ENCODE measurements at regions not wholly inside any gene's neighbourhood (a gene's known extent, or its start where the extent isn't known, plus 50 kb on each side); places are given as distances from the start of the nearest gene placed in this dataset.

DNA sequence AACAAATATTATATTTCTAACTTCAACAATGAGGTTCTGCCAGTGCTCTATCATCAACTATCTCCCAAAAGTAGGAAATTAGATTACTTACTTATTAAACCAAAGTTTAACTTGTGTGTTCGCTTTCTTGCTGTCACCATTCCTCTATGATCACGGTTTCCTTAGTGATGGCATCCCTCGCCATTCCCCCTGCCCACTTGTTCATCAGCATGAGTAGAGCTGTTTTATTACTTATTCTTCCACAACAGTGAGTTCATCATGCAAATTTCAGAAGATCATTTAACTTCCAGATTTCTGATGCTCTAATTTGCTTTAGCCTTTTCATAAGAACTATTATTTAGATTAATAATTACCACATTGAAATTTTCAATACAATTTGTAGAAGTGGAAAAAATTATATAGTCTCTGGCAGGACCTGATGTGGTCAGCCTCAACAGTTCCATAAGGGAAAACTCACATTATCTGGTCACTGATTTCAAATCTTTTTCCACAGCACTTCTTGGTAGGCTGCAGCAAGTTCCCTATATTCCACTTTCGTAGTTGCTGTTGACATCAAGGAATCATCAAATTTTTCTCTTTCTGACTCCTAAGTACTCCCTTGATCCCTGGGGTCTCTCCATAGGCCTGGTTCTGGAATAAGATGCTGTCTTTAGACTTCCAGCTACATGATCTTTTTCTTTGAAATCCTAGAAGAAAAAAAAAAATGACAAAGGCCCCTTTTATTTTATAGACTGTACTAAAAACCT lies 174.6 kb downstream of the RASSF9 start:
- no peaks in the 10 kb centered on the region for H3K4me1 ChIP-seq (ENCODE audit: control insufficient read depth in 3 of 3, insufficient read depth in 3 of 3, low read length in 3 of 3)
- no peaks in the 10 kb centered on the region for H3K27me3 ChIP-seq (ENCODE audit: control insufficient read depth in 3 of 3, insufficient read depth in 3 of 3, low read length in 3 of 3)
- H3K4me3 ChIP-seq (ENCODE audit: low read length in 3 of 3), result no peak overlapping the region
- H3K36me3 ChIP-seq (ENCODE audit: control insufficient read depth in 3 of 3, insufficient read depth in 3 of 3, low read length in 3 of 3), result no peaks in the 10 kb centered on the region
- H3K27ac ChIP-seq (ENCODE audit: low read depth, low read length), result no peak overlapping the region
- H3K9me3 ChIP-seq (ENCODE audit: control insufficient read depth in 3 of 3, low read length in 3 of 3), result peaks cover 0 to 2% (median 0%) of the 10 kb centered on the region in 3 donors
- H3K9ac ChIP-seq (ENCODE audit: low read depth in 1 of 3, low read length in 3 of 3), result no peak overlapping the region

DNA sequence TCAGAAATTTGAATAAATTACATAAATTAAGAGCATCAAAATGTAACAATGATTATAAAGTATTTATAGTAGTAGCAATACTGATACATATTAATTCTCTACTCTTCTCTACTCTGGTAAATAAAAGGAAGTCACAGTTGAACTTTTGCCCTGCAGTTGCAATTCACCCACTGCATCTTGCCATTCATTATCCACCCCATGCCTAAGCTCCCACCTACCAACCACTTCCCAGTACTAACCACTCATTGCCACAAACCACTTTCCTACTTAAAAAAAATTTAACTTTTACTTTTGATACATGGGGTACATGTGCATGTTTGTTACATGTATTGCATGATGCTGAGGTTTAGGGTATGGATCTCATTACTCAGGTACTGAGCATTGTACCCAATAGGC lies 174.0 kb downstream of the RASSF9 start:
- no peak overlapping the region for H3K27ac ChIP-seq (ENCODE audit: low read depth, low read length)
- H3K27me3 ChIP-seq (ENCODE audit: control insufficient read depth in 3 of 3, insufficient read depth in 3 of 3, low read length in 3 of 3), result no peaks in the 10 kb centered on the region
- peaks cover 0 to 2% (median 0%) of the 10 kb centered on the region in 3 donors for H3K9me3 ChIP-seq (ENCODE audit: control insufficient read depth in 3 of 3, low read length in 3 of 3)
- H3K4me1 ChIP-seq (ENCODE audit: control insufficient read depth in 3 of 3, insufficient read depth in 3 of 3, low read length in 3 of 3), result no peaks in the 10 kb centered on the region
- no peak overlapping the region for H3K4me3 ChIP-seq (ENCODE audit: low read length in 3 of 3)
- no peaks in the 10 kb centered on the region for H3K36me3 ChIP-seq (ENCODE audit: control insufficient read depth in 3 of 3, insufficient read depth in 3 of 3, low read length in 3 of 3)
- H3K9ac ChIP-seq (ENCODE audit: low read depth in 1 of 3, low read length in 3 of 3), result no peak overlapping the region

DNA sequence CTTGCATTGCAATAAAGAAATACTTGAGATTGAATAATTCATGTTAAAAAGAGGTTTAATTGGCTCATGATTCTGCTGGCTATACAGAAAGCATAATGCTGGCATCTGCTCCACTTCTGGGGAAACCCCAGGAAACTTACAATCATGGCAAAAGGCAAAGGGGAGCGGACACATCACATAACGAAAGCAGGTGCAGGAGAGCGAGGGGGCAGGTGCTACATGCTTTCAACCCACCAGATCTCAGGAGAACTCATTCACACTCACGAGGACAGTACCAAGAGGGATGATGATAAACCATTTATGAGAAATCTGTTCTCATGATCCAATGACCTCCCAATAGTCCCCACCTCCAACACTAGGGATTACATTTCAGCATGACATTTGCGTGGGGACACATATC lies 172.6 kb downstream of the RASSF9 start:
- Histone ChIP-seq H3K4me3 (ENCODE audit: low read length in 3 of 3) (no peak overlapping the region), H3K36me3 (ENCODE audit: control insufficient read depth in 3 of 3, insufficient read depth in 3 of 3, low read length in 3 of 3) (no peaks in the 10 kb centered on the region), H3K4me1 (ENCODE audit: control insufficient read depth in 3 of 3, insufficient read depth in 3 of 3, low read length in 3 of 3) (no peaks in the 10 kb centered on the region), H3K27me3 (ENCODE audit: control insufficient read depth in 3 of 3, insufficient read depth in 3 of 3, low read length in 3 of 3) (no peaks in the 10 kb centered on the region), H3K9me3 (ENCODE audit: control insufficient read depth in 3 of 3, low read length in 3 of 3) (peaks cover 0 to 2% (median 0%) of the 10 kb centered on the region in 3 donors), H3K9ac (ENCODE audit: low read depth in 1 of 3, low read length in 3 of 3) (no peak overlapping the region), H3K27ac (ENCODE audit: low read depth, low read length) (no peak overlapping the region)

DNA sequence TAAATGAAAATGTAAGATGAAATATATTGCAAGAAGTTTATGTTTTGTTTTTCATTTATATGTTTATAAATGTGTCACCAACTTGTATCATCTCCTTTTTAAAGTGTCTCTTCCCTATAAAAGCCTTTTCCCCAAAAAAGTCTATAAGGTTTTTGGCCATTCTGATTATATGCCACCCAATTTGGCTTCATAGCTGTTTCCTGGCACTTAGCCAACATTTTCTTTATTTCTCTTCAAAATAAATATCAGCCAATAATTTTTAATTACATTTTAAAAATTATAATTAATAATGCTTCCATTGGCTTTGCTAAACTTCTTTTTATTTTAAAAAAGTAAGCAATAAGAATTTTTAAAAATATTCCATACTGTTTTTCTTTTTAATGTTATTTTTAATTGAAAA lies 171.8 kb downstream of the RASSF9 start:
- Histone ChIP-seq H3K27me3 (ENCODE audit: control insufficient read depth in 3 of 3, insufficient read depth in 3 of 3, low read length in 3 of 3) (no peaks in the 10 kb centered on the region), H3K36me3 (ENCODE audit: control insufficient read depth in 3 of 3, insufficient read depth in 3 of 3, low read length in 3 of 3) (no peaks in the 10 kb centered on the region), H3K4me3 (ENCODE audit: low read length in 3 of 3) (no peak overlapping the region), H3K27ac (ENCODE audit: low read depth, low read length) (no peak overlapping the region), H3K9ac (ENCODE audit: low read depth in 1 of 3, low read length in 3 of 3) (no peak overlapping the region), H3K9me3 (ENCODE audit: control insufficient read depth in 3 of 3, low read length in 3 of 3) (peaks cover 0 to 2% (median 0%) of the 10 kb centered on the region in 3 donors), H3K4me1 (ENCODE audit: control insufficient read depth in 3 of 3, insufficient read depth in 3 of 3, low read length in 3 of 3) (no peaks in the 10 kb centered on the region)

DNA sequence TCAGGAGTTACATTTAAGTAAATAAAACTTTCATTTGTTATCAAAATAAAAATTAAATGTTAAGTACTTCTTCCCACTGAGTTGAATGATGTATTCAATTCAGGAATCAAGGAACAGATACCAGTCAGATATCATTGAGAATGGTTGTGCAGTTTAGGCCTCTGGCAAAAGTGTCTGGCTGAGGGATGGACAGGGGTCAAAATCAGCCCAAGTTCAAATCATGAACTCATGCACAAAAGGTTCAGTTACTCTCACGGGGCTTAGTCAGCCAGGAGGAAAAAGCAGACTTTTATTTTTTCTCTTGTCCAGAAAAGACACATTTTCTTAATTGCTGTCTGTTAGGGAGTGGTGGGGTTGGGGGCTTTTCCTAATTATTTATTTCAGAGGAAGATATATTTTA lies 166.3 kb downstream of the RASSF9 start:
- H3K27ac ChIP-seq (ENCODE audit: low read depth, low read length), result no peak overlapping the region
- no peaks in the 10 kb centered on the region for H3K9me3 ChIP-seq (ENCODE audit: control insufficient read depth in 3 of 3, low read length in 3 of 3)

DNA sequence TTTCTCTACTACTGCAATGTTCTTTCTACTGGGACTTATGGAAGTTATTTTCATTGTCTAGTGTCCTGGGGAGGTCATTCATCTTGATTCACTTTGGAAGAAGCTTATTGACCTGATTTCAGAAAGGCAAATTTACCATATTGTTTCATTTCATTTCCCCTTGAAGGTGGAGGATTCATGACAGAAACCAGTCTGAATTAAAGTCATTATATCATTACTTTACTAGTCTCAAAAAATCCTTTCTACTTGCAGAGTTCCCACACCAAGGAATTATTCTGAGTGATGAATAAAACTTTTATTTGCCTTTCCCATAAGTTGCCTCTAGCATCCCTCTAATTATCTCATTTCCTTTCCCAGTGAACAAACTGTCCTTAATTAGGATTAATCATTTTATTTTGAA lies 163.8 kb downstream of the RASSF9 start:
- Histone ChIP-seq H3K9ac (ENCODE audit: low read depth in 1 of 3, low read length in 3 of 3) (no peak overlapping the region), H3K27ac (ENCODE audit: low read depth, low read length) (no peak overlapping the region), H3K9me3 (ENCODE audit: control insufficient read depth in 3 of 3, low read length in 3 of 3) (no peaks in the 10 kb centered on the region), H3K4me1 (ENCODE audit: control insufficient read depth in 3 of 3, insufficient read depth in 3 of 3, low read length in 3 of 3) (no peaks in the 10 kb centered on the region), H3K4me3 (ENCODE audit: low read length in 3 of 3) (no peak overlapping the region), H3K36me3 (ENCODE audit: control insufficient read depth in 3 of 3, insufficient read depth in 3 of 3, low read length in 3 of 3) (no peaks in the 10 kb centered on the region), H3K27me3 (ENCODE audit: control insufficient read depth in 3 of 3, insufficient read depth in 3 of 3, low read length in 3 of 3) (no peaks in the 10 kb centered on the region)

More for the DNA sequence above, 166.3 kb downstream of the RASSF9 start:
- Histone ChIP-seq H3K27me3 (ENCODE audit: control insufficient read depth in 3 of 3, insufficient read depth in 3 of 3, low read length in 3 of 3) (no peaks in the 10 kb centered on the region), H3K4me3 (ENCODE audit: low read length in 3 of 3) (no peak overlapping the region), H3K4me1 (ENCODE audit: control insufficient read depth in 3 of 3, insufficient read depth in 3 of 3, low read length in 3 of 3) (no peaks in the 10 kb centered on the region), H3K9ac (ENCODE audit: low read depth in 1 of 3, low read length in 3 of 3) (no peak overlapping the region), H3K36me3 (ENCODE audit: control insufficient read depth in 3 of 3, insufficient read depth in 3 of 3, low read length in 3 of 3) (no peaks in the 10 kb centered on the region)

DNA sequence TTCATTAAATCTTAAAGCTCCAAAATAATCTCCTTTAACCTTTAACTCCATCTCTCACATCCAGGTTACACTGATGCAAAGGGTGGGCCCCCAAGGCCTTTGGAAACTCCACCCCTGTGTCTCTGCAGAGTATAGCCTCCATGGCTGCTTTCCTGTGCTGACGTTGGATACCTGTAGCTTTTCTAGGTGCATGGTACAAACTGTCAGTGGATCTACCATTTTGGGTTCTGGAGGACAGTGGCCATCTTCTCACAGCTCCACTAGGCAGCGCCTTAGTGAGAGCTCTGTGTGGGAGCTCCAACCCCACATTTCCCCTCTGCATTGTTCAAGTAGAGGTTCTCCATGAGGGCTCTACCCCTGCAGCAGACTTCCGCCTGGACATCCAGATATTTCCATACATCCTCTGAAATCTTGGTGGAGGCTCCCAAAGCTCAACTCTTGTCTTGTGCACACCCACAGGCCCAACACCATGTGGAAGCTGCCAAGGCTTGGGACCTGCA lies 162.2 kb downstream of the RASSF9 start:
- Histone ChIP-seq H3K27ac (ENCODE audit: low read depth, low read length) (no peak overlapping the region), H3K36me3 (ENCODE audit: control insufficient read depth in 3 of 3, insufficient read depth in 3 of 3, low read length in 3 of 3) (no peaks in the 10 kb centered on the region), H3K27me3 (ENCODE audit: control insufficient read depth in 3 of 3, insufficient read depth in 3 of 3, low read length in 3 of 3) (no peaks in the 10 kb centered on the region), H3K9me3 (ENCODE audit: control insufficient read depth in 3 of 3, low read length in 3 of 3) (no peaks in the 10 kb centered on the region), H3K4me3 (ENCODE audit: low read length in 3 of 3) (no peak overlapping the region), H3K9ac (ENCODE audit: low read depth in 1 of 3, low read length in 3 of 3) (no peak overlapping the region), H3K4me1 (ENCODE audit: control insufficient read depth in 3 of 3, insufficient read depth in 3 of 3, low read length in 3 of 3) (no peaks in the 10 kb centered on the region)

DNA sequence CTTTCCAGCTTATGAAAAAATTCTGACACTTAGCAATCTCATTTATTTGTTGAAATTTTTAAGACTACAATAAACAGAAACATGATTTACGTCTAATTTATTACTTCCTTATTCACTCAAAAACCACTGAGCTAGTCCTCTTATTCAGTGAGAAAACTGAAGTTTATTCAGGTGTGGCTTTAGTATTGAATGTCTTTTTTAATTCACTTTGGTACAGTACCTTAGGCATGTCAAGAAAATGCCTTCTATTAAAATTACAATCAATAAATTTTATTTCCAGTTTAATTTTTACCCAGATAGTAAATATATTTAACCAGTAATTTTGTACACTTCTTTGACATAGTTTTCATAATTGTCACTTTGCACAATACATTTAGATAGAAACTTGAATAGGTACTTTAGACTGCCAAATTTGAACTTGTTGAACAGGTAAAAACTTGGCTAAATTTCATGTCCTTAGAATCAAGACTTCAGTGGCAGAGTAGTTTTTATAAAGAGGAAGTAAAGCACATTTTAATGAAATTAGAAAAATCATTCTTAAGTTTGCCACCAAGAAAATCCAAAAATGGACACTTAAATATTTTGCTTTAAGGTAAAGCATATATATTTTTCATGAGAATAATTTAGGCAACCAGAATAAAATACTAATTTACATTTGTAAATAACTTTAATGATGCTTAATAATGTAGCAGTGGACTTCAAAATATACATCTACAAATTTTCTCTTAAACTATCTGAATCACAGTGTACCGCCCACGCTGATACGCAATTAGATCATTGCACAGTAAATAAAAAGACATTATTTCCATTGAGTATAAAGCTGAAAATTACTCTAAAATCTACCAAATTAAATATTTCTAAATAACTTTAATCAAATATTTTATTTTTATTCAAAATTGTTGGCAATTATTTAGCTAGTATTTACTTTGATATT lies 159.1 kb downstream of the RASSF9 start:
- no peaks in the 10 kb centered on the region for H3K4me1 ChIP-seq (ENCODE audit: control insufficient read depth in 3 of 3, insufficient read depth in 3 of 3, low read length in 3 of 3)

DNA sequence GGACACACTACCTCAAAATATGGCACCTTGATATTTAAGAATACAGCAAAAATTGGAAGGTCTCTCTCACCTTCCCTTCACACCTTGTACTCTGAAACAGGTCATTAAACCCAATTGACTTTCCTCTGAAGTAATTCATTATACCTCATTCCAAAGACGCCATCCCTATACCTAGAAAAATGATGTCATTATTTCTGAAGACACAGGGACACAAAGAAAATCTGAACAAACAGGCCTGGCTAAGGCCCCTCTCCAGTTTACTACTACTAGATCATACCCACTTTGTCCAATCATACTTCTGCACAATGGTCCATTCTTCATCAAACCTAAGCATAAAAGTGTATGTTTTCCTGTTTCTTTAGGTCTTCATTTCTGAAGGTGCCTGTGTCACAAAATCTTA lies 156.9 kb downstream of the RASSF9 start:
- no peak overlapping the region for H3K27ac ChIP-seq (ENCODE audit: low read depth, low read length)
- H3K9me3 ChIP-seq (ENCODE audit: control insufficient read depth in 3 of 3, low read length in 3 of 3), result peaks cover 0 to 2% (median 0%) of the 10 kb centered on the region in 3 donors
- no peak overlapping the region for H3K9ac ChIP-seq (ENCODE audit: low read depth in 1 of 3, low read length in 3 of 3)
- no peaks in the 10 kb centered on the region for H3K27me3 ChIP-seq (ENCODE audit: control insufficient read depth in 3 of 3, insufficient read depth in 3 of 3, low read length in 3 of 3)
- H3K4me1 ChIP-seq (ENCODE audit: control insufficient read depth in 3 of 3, insufficient read depth in 3 of 3, low read length in 3 of 3), result no peaks in the 10 kb centered on the region
- no peaks in the 10 kb centered on the region for H3K36me3 ChIP-seq (ENCODE audit: control insufficient read depth in 3 of 3, insufficient read depth in 3 of 3, low read length in 3 of 3)
- H3K4me3 ChIP-seq (ENCODE audit: low read length in 3 of 3), result no peak overlapping the region

More for the DNA sequence above, 159.1 kb downstream of the RASSF9 start:
- Histone ChIP-seq H3K9me3 (ENCODE audit: control insufficient read depth in 3 of 3, low read length in 3 of 3) (peaks cover 0 to 2% (median 0%) of the 10 kb centered on the region in 3 donors), H3K27me3 (ENCODE audit: control insufficient read depth in 3 of 3, insufficient read depth in 3 of 3, low read length in 3 of 3) (no peaks in the 10 kb centered on the region), H3K36me3 (ENCODE audit: control insufficient read depth in 3 of 3, insufficient read depth in 3 of 3, low read length in 3 of 3) (no peaks in the 10 kb centered on the region), H3K4me3 (ENCODE audit: low read length in 3 of 3) (no peak overlapping the region), H3K27ac (ENCODE audit: low read depth, low read length) (no peak overlapping the region), H3K9ac (ENCODE audit: low read depth in 1 of 3, low read length in 3 of 3) (no peak overlapping the region)

DNA sequence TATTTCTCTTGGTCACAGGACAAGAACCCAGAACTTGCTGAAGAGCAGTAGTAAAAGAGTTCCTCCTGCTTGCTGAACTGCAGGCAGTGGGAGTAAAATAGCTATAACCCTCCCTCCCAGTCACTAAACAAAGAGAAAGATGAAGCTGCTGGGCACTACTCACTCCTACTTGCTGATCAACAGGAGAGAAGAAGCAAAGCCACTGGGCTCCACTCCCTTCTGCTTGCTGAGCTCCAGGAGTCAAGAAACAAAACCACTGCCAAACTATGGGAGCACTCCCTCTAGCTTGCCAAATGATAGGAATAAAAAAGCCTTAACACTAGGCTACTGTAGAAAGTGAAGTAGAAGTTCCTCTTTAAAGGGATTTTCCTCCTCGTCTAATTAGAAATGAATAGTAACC lies 155.3 kb downstream of the RASSF9 start:
- Histone ChIP-seq H3K4me3 (ENCODE audit: low read length in 3 of 3) (no peak overlapping the region), H3K36me3 (ENCODE audit: control insufficient read depth in 3 of 3, insufficient read depth in 3 of 3, low read length in 3 of 3) (no peaks in the 10 kb centered on the region), H3K9me3 (ENCODE audit: control insufficient read depth in 3 of 3, low read length in 3 of 3) (peaks cover 0 to 2% (median 0%) of the 10 kb centered on the region in 3 donors), H3K27ac (ENCODE audit: low read depth, low read length) (no peak overlapping the region), H3K4me1 (ENCODE audit: control insufficient read depth in 3 of 3, insufficient read depth in 3 of 3, low read length in 3 of 3) (no peaks in the 10 kb centered on the region), H3K27me3 (ENCODE audit: control insufficient read depth in 3 of 3, insufficient read depth in 3 of 3, low read length in 3 of 3) (no peaks in the 10 kb centered on the region), H3K9ac (ENCODE audit: low read depth in 1 of 3, low read length in 3 of 3) (no peak overlapping the region)

All from skeletal muscle tissue (tissue), 3 donors.